Retinal pigment epithelial cell (primary cell): ENCODE measurements at regions not wholly inside any gene's neighbourhood (a gene's known extent, or its start where the extent isn't known, plus 50 kb on each side); places are given as distances from the start of the nearest gene placed in this dataset.

Experiments used
- DNase-seq: peaks from one replicate; pipeline ENCODE4 v3.0.0-alpha.2; 2010; ENCODE audit warnings: low read depth
- H3K4me3 ChIP-seq: 2 replicates; pipeline ENCODE4 v1.5.1; 2011; ENCODE audit warnings: mild to moderate bottlenecking, low read length, control low read depth, moderate library complexity
- CTCF ChIP-seq: conservative IDR thresholded peaks from 2 replicates; pipeline ENCODE4 v1.5.1; 2011; ENCODE audit warnings: low read depth, low read length, control low read depth, inconsistent platforms

- no peak for TF ChIP-seq CTCF
- DNase-seq: no peak
- no peak overlapping the region for H3K4me3 ChIP-seq
Observed at GRCh38 chr1:194818674-194819073, 1632.3 kb upstream of the B3GALT2 start.

DNA sequence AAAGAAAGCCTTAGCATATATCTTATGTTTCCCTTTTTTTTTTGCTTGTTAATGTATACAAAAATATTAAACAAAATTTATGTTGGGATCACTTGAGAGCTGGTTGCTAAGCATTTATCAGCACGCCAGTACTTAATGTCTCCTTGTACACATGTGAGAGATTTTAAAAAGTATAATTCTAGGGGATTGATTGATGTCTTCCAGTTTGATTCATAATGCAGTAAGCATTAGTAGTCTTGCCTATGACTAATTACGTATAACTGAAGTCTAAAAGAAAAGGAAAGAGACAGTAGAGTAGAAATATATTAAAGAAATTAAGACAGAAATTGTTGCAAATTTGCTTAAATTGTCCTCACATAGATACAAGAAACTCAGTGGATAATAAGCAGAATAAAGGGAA, 1630.4 kb upstream of the B3GALT2 start:
- no peak for DNase-seq
- TF ChIP-seq CTCF: no peak
- no peak overlapping the region for H3K4me3 ChIP-seq

DNA sequence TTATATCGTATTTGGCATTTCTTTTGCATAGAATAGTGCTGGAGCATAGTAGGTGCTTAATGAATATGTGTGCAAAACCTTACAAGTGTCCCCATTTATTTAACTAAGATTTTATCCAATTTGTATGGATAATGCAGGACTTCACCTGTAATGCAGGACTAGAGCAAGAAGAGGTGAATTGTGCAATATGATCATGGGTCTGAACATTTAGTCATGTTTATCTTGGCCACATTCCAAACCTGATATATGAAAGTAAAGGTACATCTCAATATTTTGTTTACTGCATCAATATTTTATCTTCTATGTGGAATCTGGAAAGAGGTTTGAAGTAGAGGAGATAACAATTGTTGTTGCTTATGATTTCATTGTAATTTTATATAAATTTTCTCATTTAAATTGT, 1626.7 kb upstream of the B3GALT2 start:
- TF ChIP-seq CTCF: no peak
- H3K4me3 ChIP-seq: no peak overlapping the region
- no peak for DNase-seq

GRCh38 chr1:194809665-194810064, 1623.3 kb upstream of the B3GALT2 start:
- no peak for DNase-seq
- no peak for TF ChIP-seq CTCF

GRCh38 chr1:194809215-194809614, 1622.8 kb upstream of the B3GALT2 start:
- DNase-seq: no peak
- no peak for TF ChIP-seq CTCF
- no peak overlapping the region for H3K4me3 ChIP-seq

More at GRCh38 chr1:194809665-194810064, 1623.3 kb upstream of the B3GALT2 start:
- no peak overlapping the region for H3K4me3 ChIP-seq

DNA sequence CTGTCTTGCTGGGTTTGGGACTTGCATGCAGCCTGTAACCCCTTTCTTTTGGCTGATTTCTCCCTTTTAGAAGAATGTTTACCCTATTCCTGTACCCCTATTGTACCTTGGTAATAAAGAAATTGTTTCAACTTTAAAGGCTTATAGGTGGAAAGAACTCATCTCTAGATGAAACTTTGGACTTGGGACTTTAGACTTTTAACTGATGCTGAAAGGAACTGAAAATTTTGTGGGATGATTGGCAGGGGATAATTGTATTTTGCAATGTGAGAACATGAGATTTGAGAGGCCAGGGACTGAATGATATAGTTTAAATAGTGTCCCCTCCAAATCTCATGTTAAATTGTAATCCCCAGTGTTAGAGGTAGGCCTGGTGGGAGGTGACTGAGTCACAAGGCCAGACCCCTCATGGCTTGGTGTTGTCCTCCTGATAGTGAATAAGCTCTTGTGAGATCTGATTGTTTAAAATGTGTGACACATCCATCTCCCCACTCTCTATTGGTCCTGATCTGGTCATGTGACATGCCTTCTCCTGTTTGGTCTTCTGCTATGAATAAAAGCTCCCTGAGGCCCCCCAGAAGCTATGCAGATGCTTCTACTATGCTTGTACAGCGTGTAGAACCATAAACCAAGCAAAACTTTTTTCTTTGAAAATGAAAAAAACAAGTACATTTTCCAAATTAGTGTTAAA, 1621.3 kb upstream of the B3GALT2 start:
- no peak overlapping the region for H3K4me3 ChIP-seq
- TF ChIP-seq CTCF: no peak
- DNase-seq: no peak

DNA sequence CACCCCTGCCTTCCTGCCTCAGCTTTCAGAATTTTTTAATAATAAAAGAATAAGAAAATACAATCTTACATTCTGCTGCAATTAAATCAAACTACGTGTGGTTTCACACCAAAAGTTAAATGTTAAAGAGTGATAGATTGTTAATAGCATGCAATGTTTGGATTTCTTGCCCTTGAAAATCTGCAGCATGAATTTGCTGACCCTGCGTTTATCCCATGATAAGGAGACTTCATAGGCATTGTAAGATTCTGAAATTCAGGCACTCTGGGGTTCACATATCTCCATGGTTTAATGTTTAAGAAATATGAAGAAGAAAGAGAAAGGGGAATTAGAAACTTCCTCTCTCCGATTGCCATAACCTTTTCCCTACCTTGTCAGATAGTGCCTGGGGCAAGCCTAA, 1616.2 kb upstream of the B3GALT2 start:
- no peak for TF ChIP-seq CTCF
- no peak overlapping the region for H3K4me3 ChIP-seq
- DNase-seq: no peak
